Activated T-cell treated with anti-CD3 and anti-CD28 coated beads for 1 hour (primary cell): ENCODE measurements at regions not wholly inside any gene's neighbourhood (a gene's known extent, or its start where the extent isn't known, plus 50 kb on each side); places are given as distances from the start of the nearest gene placed in this dataset.

Experiments
- DNase-seq: peaks from one replicate; pipeline ENCODE4 v3.0.0-alpha.2; 2020; ENCODE audit warnings: low read depth

- DNase-seq, result no peak
Measured at GRCh38 chr2:122885436-122885835, 1130.0 kb downstream of the TSN start.

GRCh38 chr2:122886479-122887145, 1131.2 kb downstream of the TSN start:
- DNase-seq, result no peak

GRCh38 chr2:122899614-122900013, 1125.5 kb upstream of the CNTNAP5 start:
- no peak for DNase-seq

GRCh38 chr2:122905431-122905830, 1119.7 kb upstream of the CNTNAP5 start:
- no peak for DNase-seq

DNA sequence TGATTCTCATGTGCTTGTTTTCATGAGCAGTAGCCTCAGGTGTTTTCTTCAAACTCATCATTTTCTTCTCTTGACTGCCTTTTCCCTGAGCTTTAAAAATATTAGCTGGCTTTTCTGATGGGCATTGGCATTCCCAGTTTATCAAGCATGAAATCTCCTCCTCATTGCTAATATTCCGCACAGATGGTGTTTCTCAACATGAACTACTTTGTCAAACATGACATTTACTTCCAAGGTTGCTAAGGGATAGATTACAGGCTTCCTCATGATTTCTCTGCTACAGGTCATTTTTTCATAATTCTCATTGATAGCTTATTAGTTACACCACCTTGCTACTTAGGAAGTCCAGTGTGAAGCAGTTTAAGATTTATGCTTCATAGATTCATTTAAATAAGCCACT, 1116.9 kb upstream of the CNTNAP5 start:
- no peak for DNase-seq

- no peak for DNase-seq
Measured at GRCh38 chr2:122927197-122927596, 1097.9 kb upstream of the CNTNAP5 start.

GRCh38 chr2:122927710-122928557, 1097.2 kb upstream of the CNTNAP5 start:
- DNase-seq, result no peak

GRCh38 chr2:122929347-122929746, 1095.7 kb upstream of the CNTNAP5 start:
- DNase-seq, result no peak

- DNase-seq, result no peak
Measured at GRCh38 chr2:122935506-122935905, 1089.6 kb upstream of the CNTNAP5 start.

- no peak for DNase-seq
Measured at GRCh38 chr2:122939796-122940195, 1085.3 kb upstream of the CNTNAP5 start.

DNA sequence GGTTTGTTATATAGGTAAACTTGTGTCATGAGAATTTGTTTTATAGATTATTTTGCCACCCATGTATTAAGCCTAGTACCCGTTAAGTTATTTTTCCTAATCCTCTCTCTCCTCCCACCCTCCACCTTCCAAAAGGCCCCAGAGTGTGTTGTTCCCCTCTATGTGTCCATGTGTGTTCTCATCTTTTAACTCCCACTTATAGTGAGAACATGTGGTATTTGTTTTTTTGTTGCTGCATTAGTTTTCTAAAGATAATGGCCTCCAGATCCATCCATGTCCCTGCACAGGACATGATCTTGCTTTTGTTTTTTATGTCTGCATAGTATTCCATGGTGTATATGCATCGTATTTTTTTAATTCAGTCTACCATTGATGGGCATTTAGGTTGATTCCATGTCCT, 1075.6 kb upstream of the CNTNAP5 start:
- DNase-seq, result no peak

GRCh38 chr2:122955776-122956175, 1069.3 kb upstream of the CNTNAP5 start:
- no peak for DNase-seq

DNA sequence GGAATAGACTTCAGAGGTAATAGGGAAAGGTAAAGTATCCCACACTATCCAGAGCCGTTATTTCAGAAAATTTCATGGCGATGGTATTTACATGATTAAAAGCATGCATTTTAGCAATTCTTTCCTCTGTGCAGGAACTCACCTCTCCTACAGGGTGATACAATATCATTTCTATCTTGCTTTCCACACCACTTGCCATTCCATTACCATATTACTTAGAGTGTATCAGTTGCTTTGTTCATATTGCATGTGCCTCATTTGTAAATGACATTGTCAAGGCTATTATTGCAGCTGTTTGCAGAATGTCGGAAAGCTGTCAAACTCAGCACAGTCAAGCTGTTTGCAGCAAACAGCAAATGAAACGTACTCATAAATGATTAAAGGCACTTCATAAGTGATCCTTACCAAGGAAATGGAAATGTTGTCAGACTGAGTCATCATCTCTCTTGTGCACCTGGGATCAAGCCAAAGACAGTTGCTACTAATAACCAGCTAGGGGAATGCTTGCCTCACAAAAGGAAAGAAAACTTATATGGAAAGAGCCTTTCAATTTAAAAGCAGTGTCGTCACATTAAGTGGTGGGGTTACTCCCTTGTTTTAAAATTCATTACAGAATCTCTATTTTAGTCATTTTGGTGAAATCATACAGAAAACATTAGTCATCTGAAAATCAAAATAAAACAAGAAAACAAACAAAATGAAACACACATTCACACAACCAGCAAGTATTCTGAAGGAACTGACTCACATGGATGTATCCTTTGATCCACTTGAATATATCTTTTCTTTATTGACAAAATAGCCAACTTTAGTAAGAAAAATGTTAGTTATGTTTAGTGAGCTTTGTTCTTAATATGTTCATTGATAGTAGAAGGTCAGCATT, 1064.1 kb upstream of the CNTNAP5 start:
- no peak for DNase-seq

GRCh38 chr2:122966461-122966860, 1058.6 kb upstream of the CNTNAP5 start:
- DNase-seq, result no peak

GRCh38 chr2:122977580-122977979, 1047.5 kb upstream of the CNTNAP5 start:
- no peak for DNase-seq

DNA sequence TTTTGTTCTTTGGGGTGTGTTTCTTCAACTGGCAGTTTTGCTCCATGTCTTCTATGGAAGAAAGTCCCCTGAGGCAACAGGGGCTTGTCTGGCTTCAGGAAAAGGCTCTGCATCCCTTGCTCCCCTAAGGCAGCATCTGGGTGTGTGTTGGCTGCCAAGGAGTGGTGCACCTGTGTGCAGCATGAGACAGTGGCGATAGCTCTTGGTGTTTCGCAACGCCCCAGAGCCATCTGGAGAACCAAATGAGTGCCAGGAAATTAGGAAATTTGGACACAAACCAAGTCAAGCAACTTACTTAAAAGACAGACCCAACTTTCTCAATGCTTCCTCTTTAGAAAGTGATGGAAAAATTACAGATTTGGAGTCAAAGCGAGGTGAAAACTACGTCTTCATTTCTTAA, 1044.4 kb upstream of the CNTNAP5 start:
- DNase-seq, result no peak

DNA sequence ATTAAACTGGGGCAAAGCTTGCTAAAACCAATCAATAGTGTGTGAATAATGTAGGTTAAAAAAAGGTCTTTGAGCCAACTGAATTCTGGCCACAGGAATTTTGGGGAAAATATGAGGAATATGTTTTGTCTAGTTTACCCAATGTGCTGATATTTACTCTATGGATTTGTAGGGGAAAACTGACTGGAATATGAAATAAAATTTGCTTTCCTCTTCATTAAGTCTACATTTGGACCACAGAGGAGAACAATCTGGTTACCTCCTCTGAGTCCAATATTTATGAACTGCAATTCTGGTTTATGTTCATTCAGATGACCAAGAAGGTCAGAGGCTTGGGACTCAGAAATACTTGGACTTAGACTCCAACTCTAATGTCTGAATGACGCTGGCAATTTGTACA, 1042.2 kb upstream of the CNTNAP5 start:
- no peak for DNase-seq

DNA sequence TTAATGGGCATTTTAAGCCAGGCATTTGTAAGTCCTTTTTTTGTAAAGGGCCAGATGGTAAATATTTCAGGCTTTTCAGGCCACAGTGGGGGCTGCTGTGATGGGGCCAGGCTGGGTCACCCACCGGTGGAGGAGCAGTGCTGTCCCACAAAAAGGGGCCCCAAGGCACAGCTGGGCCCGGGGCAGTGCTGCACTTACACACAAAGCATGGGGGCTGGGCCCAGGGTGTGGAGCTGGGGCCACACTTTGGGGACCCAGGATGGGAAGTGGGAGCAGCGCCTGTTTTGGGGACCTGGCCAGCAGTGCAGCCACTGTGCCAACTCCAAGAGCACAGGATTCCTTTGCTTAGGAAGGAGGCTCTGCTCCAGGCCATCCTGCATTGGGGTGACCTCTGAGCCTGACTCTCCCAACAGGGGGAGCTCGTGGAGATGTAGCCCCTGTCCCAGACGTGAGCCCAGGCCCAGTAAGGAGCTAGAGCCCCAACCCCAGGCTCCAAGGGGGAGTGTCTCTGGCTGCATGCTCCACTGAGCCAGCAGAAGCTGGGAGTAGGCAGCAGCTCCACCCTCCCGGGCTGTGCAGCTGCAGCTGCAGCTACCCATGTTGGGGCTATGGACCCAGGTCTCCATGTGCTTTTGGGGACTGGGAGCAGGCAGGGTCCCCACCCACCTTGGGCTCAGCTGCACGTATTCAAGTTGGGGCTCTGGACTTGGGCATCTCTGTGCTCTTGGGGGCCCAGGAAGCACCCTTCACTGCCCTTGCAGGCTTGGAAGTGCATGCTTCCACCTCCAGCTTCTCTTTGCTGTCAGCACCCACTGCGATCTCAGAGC, 1036.5 kb upstream of the CNTNAP5 start:
- no peak for DNase-seq

DNA sequence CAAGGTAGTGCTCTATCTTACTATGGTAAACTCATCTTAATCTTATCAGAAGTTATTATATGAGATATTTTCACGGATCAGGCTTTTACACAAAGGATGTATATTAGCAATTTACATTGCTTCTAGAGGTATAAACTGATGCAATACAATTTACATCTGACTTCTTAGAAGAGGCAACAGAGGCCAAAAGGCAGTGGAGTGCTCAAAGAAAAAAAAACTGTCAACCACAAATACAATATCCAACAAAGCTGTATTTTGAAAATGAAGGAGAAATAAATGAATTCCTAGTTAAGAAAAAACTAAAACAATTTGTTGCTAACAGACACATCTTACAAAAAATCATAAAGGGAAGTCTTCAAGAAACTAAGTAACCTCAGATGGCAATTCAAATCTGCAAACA, 1031.5 kb upstream of the CNTNAP5 start:
- no peak for DNase-seq

DNA sequence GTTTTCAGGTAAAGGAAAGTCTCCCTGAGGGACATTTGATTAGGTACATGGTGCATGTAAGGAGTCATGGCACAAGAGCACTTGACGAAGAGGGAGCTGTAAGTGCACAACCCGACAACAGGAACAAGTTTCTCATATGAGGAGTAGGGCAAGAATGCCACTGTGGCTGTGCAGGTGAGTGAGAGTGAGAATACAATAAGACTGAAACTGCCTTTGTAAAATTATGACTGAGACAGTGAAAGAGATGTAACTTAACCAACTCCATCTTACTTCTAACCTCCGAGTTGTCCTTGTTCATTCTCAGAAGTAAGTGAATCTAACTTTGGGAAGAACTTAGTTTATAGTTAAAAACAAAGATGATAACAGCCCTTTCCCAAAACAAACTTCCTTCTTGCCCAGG, 1025.8 kb upstream of the CNTNAP5 start:
- no peak for DNase-seq

- DNase-seq, result no peak
Measured at GRCh38 chr2:122999821-123000220, 1025.3 kb upstream of the CNTNAP5 start.
